Fibroblast of the aortic adventitia (primary cell): ENCODE measurements at regions not wholly inside any gene's neighbourhood (a gene's known extent, or its start where the extent isn't known, plus 50 kb on each side); places are given as distances from the start of the nearest gene placed in this dataset.
A peak's percentile ranks its signal among the peaks of the same experiment; 100 is the strongest.

Source experiments
- DNase-seq: peaks from one replicate; pipeline ENCODE4 v3.0.0-alpha.2; 2010; ENCODE audit warnings: low read depth
- H3K4me3 ChIP-seq: 2 replicates; pipeline ENCODE4 v1.5.1; 2011; ENCODE audit warnings: low read depth, mild to moderate bottlenecking, control low read depth, low read length, moderate library complexity
- CTCF ChIP-seq: IDR thresholded peaks from 2 replicates; pipeline ENCODE4 v1.5.1; 2011; ENCODE audit warnings: mild to moderate bottlenecking, low read length, control low read depth, inconsistent platforms; ENCODE audit not compliant: insufficient read depth

- DNase-seq = no peak
- no peak for TF ChIP-seq CTCF
- no peak overlapping the region for H3K4me3 ChIP-seq
These were observed 338.6 kb upstream of the NECTIN3 start for GRCh38 chr3:110733045-110733444.

GRCh38 chr3:110734524-110734923, 337.1 kb upstream of the NECTIN3 start:
- no peak for TF ChIP-seq CTCF
- no peak for DNase-seq
- H3K4me3 ChIP-seq = no peak overlapping the region

GRCh38 chr3:110736332-110736731, 335.3 kb upstream of the NECTIN3 start:
- no peak for DNase-seq
- no peak overlapping the region for H3K4me3 ChIP-seq
- TF ChIP-seq CTCF = no peak

GRCh38 chr3:110738531-110738930, 333.1 kb upstream of the NECTIN3 start:
- no peak overlapping the region for H3K4me3 ChIP-seq
- no peak for TF ChIP-seq CTCF
- peak; percentile 9 for DNase-seq

- no peak overlapping the region for H3K4me3 ChIP-seq
- no peak for TF ChIP-seq CTCF
- no peak for DNase-seq
These were observed 329.7 kb upstream of the NECTIN3 start for GRCh38 chr3:110741891-110742290.

- TF ChIP-seq CTCF = no peak
- H3K4me3 ChIP-seq = no peak overlapping the region
- no peak for DNase-seq
These were observed 328.4 kb upstream of the NECTIN3 start for GRCh38 chr3:110743202-110743601.

- no peak for TF ChIP-seq CTCF
- no peak overlapping the region for H3K4me3 ChIP-seq
- DNase-seq = no peak
These were observed 327.6 kb upstream of the NECTIN3 start for GRCh38 chr3:110743984-110744383.
